ENCODE measurements at regions not wholly inside any gene's neighbourhood (a gene's known extent, or its start where the extent isn't known, plus 50 kb on each side); places are given as distances from the start of the nearest gene placed in this dataset.

DNA sequence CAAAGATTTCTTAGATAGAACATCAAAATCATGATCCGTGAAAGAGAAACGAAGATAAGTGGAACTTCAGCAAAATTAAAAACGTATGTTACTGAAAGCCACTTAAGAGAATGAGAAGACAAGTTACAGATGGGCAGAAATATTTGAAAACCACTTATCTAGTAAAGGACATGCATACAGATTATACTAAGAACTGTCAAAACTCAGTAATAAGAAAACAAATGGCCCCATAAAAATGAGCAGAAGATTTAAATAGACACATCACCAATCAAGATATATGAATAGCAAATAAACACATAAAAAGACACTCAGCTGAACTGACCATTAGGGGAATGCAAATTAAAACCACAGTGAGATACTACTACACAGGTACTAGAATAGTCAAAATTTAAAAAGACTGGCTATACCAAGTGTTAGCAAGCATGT, 343.7 kb downstream of the PTEN start:
- TF ChIP-seq GATA3 (IDR thresholded peaks at IDR 0.05; ENCODE audit: low read depth, low read length) = peak; percentile 90
- TF ChIP-seq GATA2 (IDR thresholded peaks at IDR 0.05; ENCODE audit: low read depth, low read length) = no peak

Measured in SH-SY5Y (cell line).